ENCODE measurements at regions not wholly inside any gene's neighbourhood (a gene's known extent, or its start where the extent isn't known, plus 50 kb on each side); places are given as distances from the start of the nearest gene placed in this dataset.

DNA sequence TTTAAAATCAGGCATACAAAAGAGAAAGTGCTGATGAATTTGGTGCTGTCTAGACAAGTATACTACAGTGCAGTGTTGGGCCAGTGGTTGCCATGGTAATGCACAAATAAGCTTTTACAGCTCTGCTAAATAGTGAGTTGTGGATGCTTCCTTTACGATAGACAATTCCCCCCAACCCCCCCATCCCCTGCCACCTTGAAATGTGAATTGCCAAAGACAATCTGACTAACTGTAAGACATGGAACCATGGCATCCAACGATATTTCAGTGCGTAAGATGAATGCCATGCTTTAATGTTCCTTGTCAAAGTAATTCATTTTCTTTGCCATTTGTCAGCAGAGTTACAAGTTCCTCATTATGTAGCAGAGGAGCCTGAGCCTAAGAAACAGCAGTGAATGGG lies 91.5 kb upstream of the NREP start:
- H3K4me2 ChIP-seq = no peak overlapping the region
- H3K4me3 Mint-ChIP-seq = no peak overlapping the region
- no peak overlapping the region for H3K27ac Mint-ChIP-seq
- no peaks in the 10 kb centered on the region for H3K36me3 Mint-ChIP-seq (ENCODE audit: low read depth)
- no peak overlapping the region for H3K4me3 ChIP-seq
- H3K4me1 Mint-ChIP-seq = no peaks in the 10 kb centered on the region
- TF ChIP-seq, protein P1, sequence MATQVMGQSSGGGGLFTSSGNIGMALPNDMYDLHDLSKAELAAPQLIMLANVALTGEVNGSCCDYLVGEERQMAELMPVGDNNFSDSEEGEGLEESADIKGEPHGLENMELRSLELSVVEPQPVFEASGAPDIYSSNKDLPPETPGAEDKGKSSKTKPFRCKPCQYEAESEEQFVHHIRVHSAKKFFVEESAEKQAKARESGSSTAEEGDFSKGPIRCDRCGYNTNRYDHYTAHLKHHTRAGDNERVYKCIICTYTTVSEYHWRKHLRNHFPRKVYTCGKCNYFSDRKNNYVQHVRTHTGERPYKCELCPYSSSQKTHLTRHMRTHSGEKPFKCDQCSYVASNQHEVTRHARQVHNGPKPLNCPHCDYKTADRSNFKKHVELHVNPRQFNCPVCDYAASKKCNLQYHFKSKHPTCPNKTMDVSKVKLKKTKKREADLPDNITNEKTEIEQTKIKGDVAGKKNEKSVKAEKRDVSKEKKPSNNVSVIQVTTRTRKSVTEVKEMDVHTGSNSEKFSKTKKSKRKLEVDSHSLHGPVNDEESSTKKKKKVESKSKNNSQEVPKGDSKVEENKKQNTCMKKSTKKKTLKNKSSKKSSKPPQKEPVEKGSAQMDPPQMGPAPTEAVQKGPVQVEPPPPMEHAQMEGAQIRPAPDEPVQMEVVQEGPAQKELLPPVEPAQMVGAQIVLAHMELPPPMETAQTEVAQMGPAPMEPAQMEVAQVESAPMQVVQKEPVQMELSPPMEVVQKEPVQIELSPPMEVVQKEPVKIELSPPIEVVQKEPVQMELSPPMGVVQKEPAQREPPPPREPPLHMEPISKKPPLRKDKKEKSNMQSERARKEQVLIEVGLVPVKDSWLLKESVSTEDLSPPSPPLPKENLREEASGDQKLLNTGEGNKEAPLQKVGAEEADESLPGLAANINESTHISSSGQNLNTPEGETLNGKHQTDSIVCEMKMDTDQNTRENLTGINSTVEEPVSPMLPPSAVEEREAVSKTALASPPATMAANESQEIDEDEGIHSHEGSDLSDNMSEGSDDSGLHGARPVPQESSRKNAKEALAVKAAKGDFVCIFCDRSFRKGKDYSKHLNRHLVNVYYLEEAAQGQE (IDR thresholded peaks at IDR 0.05; ENCODE audit: unreplicated experiment) = no peak
- no peak for TF ChIP-seq POLR2AphosphoS5 (IDR thresholded peaks at IDR 0.05; ENCODE audit: low read depth)
- TF ChIP-seq ZNF114 (CRISPR knock-in tag; IDR thresholded peaks at IDR 0.05) = no peak
- TF ChIP-seq, protein P2, sequence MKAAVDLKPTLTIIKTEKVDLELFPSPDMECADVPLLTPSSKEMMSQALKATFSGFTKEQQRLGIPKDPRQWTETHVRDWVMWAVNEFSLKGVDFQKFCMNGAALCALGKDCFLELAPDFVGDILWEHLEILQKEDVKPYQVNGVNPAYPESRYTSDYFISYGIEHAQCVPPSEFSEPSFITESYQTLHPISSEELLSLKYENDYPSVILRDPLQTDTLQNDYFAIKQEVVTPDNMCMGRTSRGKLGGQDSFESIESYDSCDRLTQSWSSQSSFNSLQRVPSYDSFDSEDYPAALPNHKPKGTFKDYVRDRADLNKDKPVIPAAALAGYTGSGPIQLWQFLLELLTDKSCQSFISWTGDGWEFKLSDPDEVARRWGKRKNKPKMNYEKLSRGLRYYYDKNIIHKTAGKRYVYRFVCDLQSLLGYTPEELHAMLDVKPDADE (IDR thresholded peaks at IDR 0.05) = no peak
- TF ChIP-seq EZH2phosphoT487 (IDR thresholded peaks at IDR 0.05; ENCODE audit: unreplicated experiment) = no peak
- TF ChIP-seq ZNF331 (CRISPR knock-in tag; IDR thresholded peaks at IDR 0.05; ENCODE audit: low read depth) = no peak
- no peak for TF ChIP-seq JUNB (IDR thresholded peaks at IDR 0.05; ENCODE audit: unreplicated experiment)
- no peak for TF ChIP-seq NANOG (IDR thresholded peaks at IDR 0.05; ENCODE audit: borderline replicate concordance)
- TF ChIP-seq, protein P3, sequence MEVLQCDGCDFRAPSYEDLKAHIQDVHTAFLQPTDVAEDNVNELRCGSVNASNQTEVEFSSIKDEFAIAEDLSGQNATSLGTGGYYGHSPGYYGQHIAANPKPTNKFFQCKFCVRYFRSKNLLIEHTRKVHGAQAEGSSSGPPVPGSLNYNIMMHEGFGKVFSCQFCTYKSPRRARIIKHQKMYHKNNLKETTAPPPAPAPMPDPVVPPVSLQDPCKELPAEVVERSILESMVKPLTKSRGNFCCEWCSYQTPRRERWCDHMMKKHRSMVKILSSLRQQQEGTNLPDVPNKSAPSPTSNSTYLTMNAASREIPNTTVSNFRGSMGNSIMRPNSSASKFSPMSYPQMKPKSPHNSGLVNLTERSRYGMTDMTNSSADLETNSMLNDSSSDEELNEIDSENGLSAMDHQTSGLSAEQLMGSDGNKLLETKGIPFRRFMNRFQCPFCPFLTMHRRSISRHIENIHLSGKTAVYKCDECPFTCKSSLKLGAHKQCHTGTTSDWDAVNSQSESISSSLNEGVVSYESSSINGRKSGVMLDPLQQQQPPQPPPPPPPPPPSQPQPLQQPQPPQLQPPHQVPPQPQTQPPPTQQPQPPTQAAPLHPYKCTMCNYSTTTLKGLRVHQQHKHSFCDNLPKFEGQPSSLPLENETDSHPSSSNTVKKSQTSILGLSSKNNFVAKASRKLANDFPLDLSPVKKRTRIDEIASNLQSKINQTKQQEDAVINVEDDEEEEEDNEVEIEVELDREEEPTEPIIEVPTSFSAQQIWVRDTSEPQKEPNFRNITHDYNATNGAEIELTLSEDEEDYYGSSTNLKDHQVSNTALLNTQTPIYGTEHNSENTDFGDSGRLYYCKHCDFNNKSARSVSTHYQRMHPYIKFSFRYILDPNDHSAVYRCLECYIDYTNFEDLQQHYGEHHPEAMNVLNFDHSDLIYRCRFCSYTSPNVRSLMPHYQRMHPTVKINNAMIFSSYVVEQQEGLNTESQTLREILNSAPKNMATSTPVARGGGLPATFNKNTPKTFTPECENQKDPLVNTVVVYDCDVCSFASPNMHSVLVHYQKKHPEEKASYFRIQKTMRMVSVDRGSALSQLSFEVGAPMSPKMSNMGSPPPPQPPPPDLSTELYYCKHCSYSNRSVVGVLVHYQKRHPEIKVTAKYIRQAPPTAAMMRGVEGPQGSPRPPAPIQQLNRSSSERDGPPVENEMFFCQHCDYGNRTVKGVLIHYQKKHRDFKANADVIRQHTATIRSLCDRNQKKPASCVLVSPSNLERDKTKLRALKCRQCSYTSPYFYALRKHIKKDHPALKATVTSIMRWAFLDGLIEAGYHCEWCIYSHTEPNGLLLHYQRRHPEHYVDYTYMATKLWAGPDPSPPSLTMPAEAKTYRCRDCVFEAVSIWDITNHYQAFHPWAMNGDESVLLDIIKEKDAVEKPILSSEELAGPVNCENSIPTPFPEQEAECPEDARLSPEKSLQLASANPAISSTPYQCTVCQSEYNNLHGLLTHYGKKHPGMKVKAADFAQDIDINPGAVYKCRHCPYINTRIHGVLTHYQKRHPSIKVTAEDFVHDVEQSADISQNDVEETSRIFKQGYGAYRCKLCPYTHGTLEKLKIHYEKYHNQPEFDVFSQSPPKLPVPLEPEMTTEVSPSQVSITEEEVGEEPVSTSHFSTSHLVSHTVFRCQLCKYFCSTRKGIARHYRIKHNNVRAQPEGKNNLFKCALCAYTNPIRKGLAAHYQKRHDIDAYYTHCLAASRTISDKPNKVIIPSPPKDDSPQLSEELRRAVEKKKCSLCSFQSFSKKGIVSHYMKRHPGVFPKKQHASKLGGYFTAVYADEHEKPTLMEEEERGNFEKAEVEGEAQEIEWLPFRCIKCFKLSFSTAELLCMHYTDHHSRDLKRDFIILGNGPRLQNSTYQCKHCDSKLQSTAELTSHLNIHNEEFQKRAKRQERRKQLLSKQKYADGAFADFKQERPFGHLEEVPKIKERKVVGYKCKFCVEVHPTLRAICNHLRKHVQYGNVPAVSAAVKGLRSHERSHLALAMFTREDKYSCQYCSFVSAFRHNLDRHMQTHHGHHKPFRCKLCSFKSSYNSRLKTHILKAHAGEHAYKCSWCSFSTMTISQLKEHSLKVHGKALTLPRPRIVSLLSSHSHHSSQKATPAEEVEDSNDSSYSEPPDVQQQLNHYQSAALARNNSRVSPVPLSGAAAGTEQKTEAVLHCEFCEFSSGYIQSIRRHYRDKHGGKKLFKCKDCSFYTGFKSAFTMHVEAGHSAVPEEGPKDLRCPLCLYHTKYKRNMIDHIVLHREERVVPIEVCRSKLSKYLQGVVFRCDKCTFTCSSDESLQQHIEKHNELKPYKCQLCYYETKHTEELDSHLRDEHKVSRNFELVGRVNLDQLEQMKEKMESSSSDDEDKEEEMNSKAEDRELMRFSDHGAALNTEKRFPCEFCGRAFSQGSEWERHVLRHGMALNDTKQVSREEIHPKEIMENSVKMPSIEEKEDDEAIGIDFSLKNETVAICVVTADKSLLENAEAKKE (CRISPR knock-in tag; IDR thresholded peaks at IDR 0.05) = no peak
- H4K20me1 ChIP-seq (replicated peaks; ENCODE audit: insufficient read depth) = no peaks in the 10 kb centered on the region
- H3K4me1 ChIP-seq (ENCODE audit: insufficient read depth) = no peaks in the 10 kb centered on the region
- H3K36me3 ChIP-seq (ENCODE audit: insufficient read depth) = no peaks in the 10 kb centered on the region
- H3K27me3 ChIP-seq (ENCODE audit: insufficient read depth) = no peaks in the 10 kb centered on the region
- H2AFZ ChIP-seq = no peak overlapping the region
- H3K9me3 Mint-ChIP-seq = no peaks in the 10 kb centered on the region
- no peak overlapping the region for H3K27ac ChIP-seq (ENCODE audit: low read depth)
- no peaks in the 10 kb centered on the region for H3K79me2 ChIP-seq (replicated peaks; ENCODE audit: insufficient read depth)
- no peaks in the 10 kb centered on the region for H3K9me2 ChIP-seq (ENCODE audit: insufficient read depth)
- H3K27me3 Mint-ChIP-seq (ENCODE audit: insufficient read depth, low read depth, poor library complexity) = no peaks in the 10 kb centered on the region
- no peak for DNase-seq (ENCODE audit: low spot score)
- H3F3A ChIP-seq (replicated peaks; ENCODE audit: low read depth) = no peaks in the 10 kb centered on the region
- ATAC-seq = no peak

All from GM23338 (cell line).